ENCODE measurements at regions not wholly inside any gene's neighbourhood (a gene's known extent, or its start where the extent isn't known, plus 50 kb on each side); places are given as distances from the start of the nearest gene placed in this dataset.
"Not testable (repeated sequence)": the region's sequence is repeated elsewhere in the genome, so short reads cannot be mapped to it uniquely, and the experiment has no call there.

GRCh38 chr1:90282811-90283210 is 287.9 kb downstream of the ZNF326 start:
- no peak overlapping the region for H3K27ac ChIP-seq (ENCODE audit: low read depth, low read length)
- H3K9ac ChIP-seq (ENCODE audit: low read length), result no peak overlapping the region
- DNase-seq (ENCODE audit: low read depth), result no peak
- peaks cover 14% of the 10 kb centered on the region for H3K4me1 Mint-ChIP-seq (ENCODE audit: low read depth, unreplicated experiment)
- no peak overlapping the region for H3K4me2 ChIP-seq (ENCODE audit: low read length)
- H3K36me3 Mint-ChIP-seq (ENCODE audit: low read depth, unreplicated experiment), result no peaks in the 10 kb centered on the region
- H3K27ac Mint-ChIP-seq (ENCODE audit: unreplicated experiment), result no peak overlapping the region
- H4K20me1 ChIP-seq (ENCODE audit: insufficient read depth, low read length), result no peaks in the 10 kb centered on the region
- no peaks in the 10 kb centered on the region for H3K79me2 ChIP-seq (ENCODE audit: insufficient read depth, low read length)
- no peak for TF ChIP-seq EZH2 (IDR thresholded peaks at IDR 0.05; ENCODE audit: insufficient read depth, low read length)
- TF ChIP-seq CTCF (IDR thresholded peaks at IDR 0.05; ENCODE audit: insufficient read depth, low read depth, low read length), result no peak
- no peak overlapping the region for H3K4me3 Mint-ChIP-seq (ENCODE audit: unreplicated experiment)
- no peak overlapping the region for H3K4me3 ChIP-seq (ENCODE audit: insufficient read depth, low read depth, low read length)
- no peak overlapping the region for H2AFZ ChIP-seq (ENCODE audit: low read depth, low read length)
- H3K4me1 ChIP-seq (ENCODE audit: insufficient read depth, low read length), result no peaks in the 10 kb centered on the region
- H3K36me3 ChIP-seq (ENCODE audit: insufficient read depth, low read length), result no peaks in the 10 kb centered on the region
- H3K27me3 Mint-ChIP-seq (ENCODE audit: low read depth, unreplicated experiment), result no peaks in the 10 kb centered on the region
- H3K9me3 ChIP-seq (ENCODE audit: insufficient read depth, low read depth, low read length), result no peaks in the 10 kb centered on the region
- no peaks in the 10 kb centered on the region for H3K9me3 Mint-ChIP-seq (ENCODE audit: unreplicated experiment)
- no peak for FAIRE-seq
- H3K27me3 ChIP-seq (ENCODE audit: insufficient read depth, low read length), result no peaks in the 10 kb centered on the region

- not testable (repeated sequence) for H3K4me1 ChIP-seq (ENCODE audit: insufficient read depth, low read length); H3K36me3 ChIP-seq (ENCODE audit: insufficient read depth, low read length); H3K79me2 ChIP-seq (ENCODE audit: insufficient read depth, low read length); H3K9me3 ChIP-seq (ENCODE audit: insufficient read depth, low read depth, low read length); H3K27ac Mint-ChIP-seq (ENCODE audit: unreplicated experiment); FAIRE-seq; H3K36me3 Mint-ChIP-seq (ENCODE audit: low read depth, unreplicated experiment); H3K9ac ChIP-seq (ENCODE audit: low read length); H3K27me3 Mint-ChIP-seq (ENCODE audit: low read depth, unreplicated experiment); H3K4me3 Mint-ChIP-seq (ENCODE audit: unreplicated experiment); H3K27ac ChIP-seq (ENCODE audit: low read depth, low read length); DNase-seq (ENCODE audit: low read depth); H3K4me2 ChIP-seq (ENCODE audit: low read length); H3K4me3 ChIP-seq (ENCODE audit: insufficient read depth, low read depth, low read length); H3K9me3 Mint-ChIP-seq (ENCODE audit: unreplicated experiment); H4K20me1 ChIP-seq (ENCODE audit: insufficient read depth, low read length); H3K27me3 ChIP-seq (ENCODE audit: insufficient read depth, low read length); H2AFZ ChIP-seq (ENCODE audit: low read depth, low read length)
- peaks cover 14% of the 10 kb centered on the region for H3K4me1 Mint-ChIP-seq (ENCODE audit: low read depth, unreplicated experiment)
Measured at GRCh38 chr1:90281886-90282285, 287.0 kb downstream of the ZNF326 start.

GRCh38 chr1:90277270-90277669 is 282.4 kb downstream of the ZNF326 start:
- H3K9ac ChIP-seq (ENCODE audit: low read length), result no peak overlapping the region
- no peaks in the 10 kb centered on the region for H4K20me1 ChIP-seq (ENCODE audit: insufficient read depth, low read length)
- H3K27me3 Mint-ChIP-seq (ENCODE audit: low read depth, unreplicated experiment), result no peaks in the 10 kb centered on the region
- no peak overlapping the region for H3K27ac ChIP-seq (ENCODE audit: low read depth, low read length)
- no peak overlapping the region for H3K4me3 Mint-ChIP-seq (ENCODE audit: unreplicated experiment)
- no peaks in the 10 kb centered on the region for H3K79me2 ChIP-seq (ENCODE audit: insufficient read depth, low read length)
- TF ChIP-seq EZH2 (IDR thresholded peaks at IDR 0.05; ENCODE audit: insufficient read depth, low read length), result no peak
- no peak for TF ChIP-seq CTCF (IDR thresholded peaks at IDR 0.05; ENCODE audit: insufficient read depth, low read depth, low read length)
- H3K27ac Mint-ChIP-seq (ENCODE audit: unreplicated experiment), result no peak overlapping the region
- H3K4me2 ChIP-seq (ENCODE audit: low read length), result no peak overlapping the region
- no peaks in the 10 kb centered on the region for H3K4me1 ChIP-seq (ENCODE audit: insufficient read depth, low read length)
- no peaks in the 10 kb centered on the region for H3K27me3 ChIP-seq (ENCODE audit: insufficient read depth, low read length)
- FAIRE-seq (no peak), DNase-seq (ENCODE audit: low read depth) (no peak)
- no peak overlapping the region for H2AFZ ChIP-seq (ENCODE audit: low read depth, low read length)
- no peaks in the 10 kb centered on the region for H3K36me3 Mint-ChIP-seq (ENCODE audit: low read depth, unreplicated experiment)
- peaks cover 3% of the 10 kb centered on the region for H3K9me3 Mint-ChIP-seq (ENCODE audit: unreplicated experiment)
- H3K9me3 ChIP-seq (ENCODE audit: insufficient read depth, low read depth, low read length), result no peaks in the 10 kb centered on the region
- peaks cover 11% of the 10 kb centered on the region for H3K4me1 Mint-ChIP-seq (ENCODE audit: low read depth, unreplicated experiment)
- H3K4me3 ChIP-seq (ENCODE audit: insufficient read depth, low read depth, low read length), result no peak overlapping the region
- H3K36me3 ChIP-seq (ENCODE audit: insufficient read depth, low read length), result no peaks in the 10 kb centered on the region
